ENCODE measurements at regions not wholly inside any gene's neighbourhood (a gene's known extent, or its start where the extent isn't known, plus 50 kb on each side); places are given as distances from the start of the nearest gene placed in this dataset.
"Not testable (repeated sequence)": the region's sequence is repeated elsewhere in the genome, so short reads cannot be mapped to it uniquely, and the experiment has no call there.

GRCh38 chr9:41035276-41035675, 93.2 kb downstream of the FOXD4L6 start:
- H3K27ac ChIP-seq (ENCODE audit: low read depth, low read length); H3K27me3 ChIP-seq (ENCODE audit: control insufficient read depth, insufficient read depth, low read length, poor library complexity, severe bottlenecking): not testable (repeated sequence)

GRCh38 chr9:41034699-41035197, 93.7 kb downstream of the FOXD4L6 start:
- not testable (repeated sequence) for H3K9me3 ChIP-seq (ENCODE audit: control insufficient read depth, low read length); H3K27me3 Mint-ChIP-seq (ENCODE audit: insufficient read depth); H3K36me3 Mint-ChIP-seq (ENCODE audit: low read depth); H3K27ac Mint-ChIP-seq; H3K4me3 Mint-ChIP-seq; H3K4me1 ChIP-seq (ENCODE audit: control insufficient read depth, insufficient read depth, low read length); H3K9me3 Mint-ChIP-seq; DNase-seq; H3K36me3 ChIP-seq (ENCODE audit: control insufficient read depth, insufficient read depth, low read length); H3K4me1 Mint-ChIP-seq; H3K4me3 ChIP-seq (ENCODE audit: low read length); H3K27me3 ChIP-seq (ENCODE audit: control insufficient read depth, insufficient read depth, low read length, poor library complexity, severe bottlenecking); H3K9ac ChIP-seq (ENCODE audit: extremely low read depth, low read length, poor library complexity, severe bottlenecking)
- H3K27ac ChIP-seq (ENCODE audit: low read depth, low read length) = peak overlapping the region; percentile 53
- 69% methylated on average over 1 of the region's 1 CpG; no CpG with 5 or more reads in 1 of the 2 experiments for WGBS, 2 experiments (ENCODE audit: insufficient coverage in 1 of 2, insufficient read length in 1 of 2)

More at GRCh38 chr9:41035276-41035675, 93.2 kb downstream of the FOXD4L6 start:
- not testable (repeated sequence) for H3K27me3 Mint-ChIP-seq (ENCODE audit: insufficient read depth); H3K36me3 ChIP-seq (ENCODE audit: control insufficient read depth, insufficient read depth, low read length); H3K4me3 ChIP-seq (ENCODE audit: low read length); H3K36me3 Mint-ChIP-seq (ENCODE audit: low read depth); H3K4me1 Mint-ChIP-seq; H3K4me1 ChIP-seq (ENCODE audit: control insufficient read depth, insufficient read depth, low read length); H3K4me3 Mint-ChIP-seq; DNase-seq; H3K9me3 Mint-ChIP-seq; H3K9ac ChIP-seq (ENCODE audit: extremely low read depth, low read length, poor library complexity, severe bottlenecking); H3K27ac Mint-ChIP-seq; H3K9me3 ChIP-seq (ENCODE audit: control insufficient read depth, low read length)
- 82% methylated on average over 1 of the region's 1 CpG; no CpG with 5 or more reads in 1 of the 2 experiments for WGBS, 2 experiments (ENCODE audit: insufficient coverage in 1 of 2, insufficient read length in 1 of 2)

GRCh38 chr9:41033877-41034276, 94.6 kb downstream of the FOXD4L6 start:
- not testable (repeated sequence) for H3K9ac ChIP-seq (ENCODE audit: extremely low read depth, low read length, poor library complexity, severe bottlenecking); H3K36me3 Mint-ChIP-seq (ENCODE audit: low read depth); H3K27ac ChIP-seq (ENCODE audit: low read depth, low read length); H3K27me3 ChIP-seq (ENCODE audit: control insufficient read depth, insufficient read depth, low read length, poor library complexity, severe bottlenecking); H3K4me1 ChIP-seq (ENCODE audit: control insufficient read depth, insufficient read depth, low read length); H3K27ac Mint-ChIP-seq; H3K4me3 ChIP-seq (ENCODE audit: low read length); H3K9me3 ChIP-seq (ENCODE audit: control insufficient read depth, low read length); H3K4me3 Mint-ChIP-seq; H3K4me1 Mint-ChIP-seq; H3K9me3 Mint-ChIP-seq; H3K27me3 Mint-ChIP-seq (ENCODE audit: insufficient read depth); DNase-seq; H3K36me3 ChIP-seq (ENCODE audit: control insufficient read depth, insufficient read depth, low read length)
- WGBS, 2 experiments (ENCODE audit: insufficient coverage in 1 of 2, insufficient read length in 1 of 2) = 81 to 89% methylated on average over 3 of the region's 4 CpGs

- not testable (repeated sequence) for H3K27ac Mint-ChIP-seq; H3K9ac ChIP-seq (ENCODE audit: extremely low read depth, low read length, poor library complexity, severe bottlenecking); H3K27me3 ChIP-seq (ENCODE audit: control insufficient read depth, insufficient read depth, low read length, poor library complexity, severe bottlenecking); H3K27me3 Mint-ChIP-seq (ENCODE audit: insufficient read depth); H3K27ac ChIP-seq (ENCODE audit: low read depth, low read length); H3K9me3 ChIP-seq (ENCODE audit: control insufficient read depth, low read length); H3K4me3 ChIP-seq (ENCODE audit: low read length); H3K4me1 ChIP-seq (ENCODE audit: control insufficient read depth, insufficient read depth, low read length); H3K4me3 Mint-ChIP-seq; H3K4me1 Mint-ChIP-seq; H3K36me3 Mint-ChIP-seq (ENCODE audit: low read depth); H3K36me3 ChIP-seq (ENCODE audit: control insufficient read depth, insufficient read depth, low read length)
- peaks cover 11% of the 10 kb centered on the region for H3K9me3 Mint-ChIP-seq
- DNase-seq = peak; percentile 48
- 76 to 100% methylated on average over 1 to 3 of the region's 3 CpGs for WGBS, 2 experiments (ENCODE audit: insufficient coverage in 1 of 2, insufficient read length in 1 of 2)
These were observed 95.1 kb downstream of the FOXD4L6 start for GRCh38 chr9:41033360-41033759.

- H3K27ac Mint-ChIP-seq; H3K4me1 Mint-ChIP-seq; H3K4me1 ChIP-seq (ENCODE audit: control insufficient read depth, insufficient read depth, low read length); H3K9me3 ChIP-seq (ENCODE audit: control insufficient read depth, low read length); H3K27me3 ChIP-seq (ENCODE audit: control insufficient read depth, insufficient read depth, low read length, poor library complexity, severe bottlenecking); H3K36me3 ChIP-seq (ENCODE audit: control insufficient read depth, insufficient read depth, low read length); H3K27me3 Mint-ChIP-seq (ENCODE audit: insufficient read depth); H3K27ac ChIP-seq (ENCODE audit: low read depth, low read length); H3K9ac ChIP-seq (ENCODE audit: extremely low read depth, low read length, poor library complexity, severe bottlenecking); H3K4me3 ChIP-seq (ENCODE audit: low read length); DNase-seq; H3K4me3 Mint-ChIP-seq; H3K36me3 Mint-ChIP-seq (ENCODE audit: low read depth): not testable (repeated sequence)
- WGBS, 2 experiments (ENCODE audit: insufficient coverage in 1 of 2, insufficient read length in 1 of 2) = 79 to 100% methylated on average over 2 to 6 of the region's 6 CpGs
- H3K9me3 Mint-ChIP-seq = peaks cover 43% of the 10 kb centered on the region
These were observed 101.4 kb downstream of the FOXD4L6 start for GRCh38 chr9:41026912-41027676.

- H3K9me3 Mint-ChIP-seq = peaks cover 37% of the 10 kb centered on the region
- H3K9ac ChIP-seq (ENCODE audit: extremely low read depth, low read length, poor library complexity, severe bottlenecking); H3K36me3 Mint-ChIP-seq (ENCODE audit: low read depth); H3K36me3 ChIP-seq (ENCODE audit: control insufficient read depth, insufficient read depth, low read length); H3K4me1 ChIP-seq (ENCODE audit: control insufficient read depth, insufficient read depth, low read length); H3K27me3 Mint-ChIP-seq (ENCODE audit: insufficient read depth); H3K4me1 Mint-ChIP-seq; DNase-seq; H3K9me3 ChIP-seq (ENCODE audit: control insufficient read depth, low read length); H3K4me3 Mint-ChIP-seq; H3K4me3 ChIP-seq (ENCODE audit: low read length); H3K27ac Mint-ChIP-seq; H3K27ac ChIP-seq (ENCODE audit: low read depth, low read length); H3K27me3 ChIP-seq (ENCODE audit: control insufficient read depth, insufficient read depth, low read length, poor library complexity, severe bottlenecking): not testable (repeated sequence)
- 100% methylated on average over 1 of the region's 4 CpGs for WGBS, 2 experiments (ENCODE audit: insufficient coverage in 1 of 2, insufficient read length in 1 of 2)
These were observed 106.1 kb downstream of the FOXD4L6 start for GRCh38 chr9:41022365-41022764.
